ENCODE measurements at regions not wholly inside any gene's neighbourhood (a gene's known extent, or its start where the extent isn't known, plus 50 kb on each side); places are given as distances from the start of the nearest gene placed in this dataset.

- TF ChIP-seq, protein P1, sequence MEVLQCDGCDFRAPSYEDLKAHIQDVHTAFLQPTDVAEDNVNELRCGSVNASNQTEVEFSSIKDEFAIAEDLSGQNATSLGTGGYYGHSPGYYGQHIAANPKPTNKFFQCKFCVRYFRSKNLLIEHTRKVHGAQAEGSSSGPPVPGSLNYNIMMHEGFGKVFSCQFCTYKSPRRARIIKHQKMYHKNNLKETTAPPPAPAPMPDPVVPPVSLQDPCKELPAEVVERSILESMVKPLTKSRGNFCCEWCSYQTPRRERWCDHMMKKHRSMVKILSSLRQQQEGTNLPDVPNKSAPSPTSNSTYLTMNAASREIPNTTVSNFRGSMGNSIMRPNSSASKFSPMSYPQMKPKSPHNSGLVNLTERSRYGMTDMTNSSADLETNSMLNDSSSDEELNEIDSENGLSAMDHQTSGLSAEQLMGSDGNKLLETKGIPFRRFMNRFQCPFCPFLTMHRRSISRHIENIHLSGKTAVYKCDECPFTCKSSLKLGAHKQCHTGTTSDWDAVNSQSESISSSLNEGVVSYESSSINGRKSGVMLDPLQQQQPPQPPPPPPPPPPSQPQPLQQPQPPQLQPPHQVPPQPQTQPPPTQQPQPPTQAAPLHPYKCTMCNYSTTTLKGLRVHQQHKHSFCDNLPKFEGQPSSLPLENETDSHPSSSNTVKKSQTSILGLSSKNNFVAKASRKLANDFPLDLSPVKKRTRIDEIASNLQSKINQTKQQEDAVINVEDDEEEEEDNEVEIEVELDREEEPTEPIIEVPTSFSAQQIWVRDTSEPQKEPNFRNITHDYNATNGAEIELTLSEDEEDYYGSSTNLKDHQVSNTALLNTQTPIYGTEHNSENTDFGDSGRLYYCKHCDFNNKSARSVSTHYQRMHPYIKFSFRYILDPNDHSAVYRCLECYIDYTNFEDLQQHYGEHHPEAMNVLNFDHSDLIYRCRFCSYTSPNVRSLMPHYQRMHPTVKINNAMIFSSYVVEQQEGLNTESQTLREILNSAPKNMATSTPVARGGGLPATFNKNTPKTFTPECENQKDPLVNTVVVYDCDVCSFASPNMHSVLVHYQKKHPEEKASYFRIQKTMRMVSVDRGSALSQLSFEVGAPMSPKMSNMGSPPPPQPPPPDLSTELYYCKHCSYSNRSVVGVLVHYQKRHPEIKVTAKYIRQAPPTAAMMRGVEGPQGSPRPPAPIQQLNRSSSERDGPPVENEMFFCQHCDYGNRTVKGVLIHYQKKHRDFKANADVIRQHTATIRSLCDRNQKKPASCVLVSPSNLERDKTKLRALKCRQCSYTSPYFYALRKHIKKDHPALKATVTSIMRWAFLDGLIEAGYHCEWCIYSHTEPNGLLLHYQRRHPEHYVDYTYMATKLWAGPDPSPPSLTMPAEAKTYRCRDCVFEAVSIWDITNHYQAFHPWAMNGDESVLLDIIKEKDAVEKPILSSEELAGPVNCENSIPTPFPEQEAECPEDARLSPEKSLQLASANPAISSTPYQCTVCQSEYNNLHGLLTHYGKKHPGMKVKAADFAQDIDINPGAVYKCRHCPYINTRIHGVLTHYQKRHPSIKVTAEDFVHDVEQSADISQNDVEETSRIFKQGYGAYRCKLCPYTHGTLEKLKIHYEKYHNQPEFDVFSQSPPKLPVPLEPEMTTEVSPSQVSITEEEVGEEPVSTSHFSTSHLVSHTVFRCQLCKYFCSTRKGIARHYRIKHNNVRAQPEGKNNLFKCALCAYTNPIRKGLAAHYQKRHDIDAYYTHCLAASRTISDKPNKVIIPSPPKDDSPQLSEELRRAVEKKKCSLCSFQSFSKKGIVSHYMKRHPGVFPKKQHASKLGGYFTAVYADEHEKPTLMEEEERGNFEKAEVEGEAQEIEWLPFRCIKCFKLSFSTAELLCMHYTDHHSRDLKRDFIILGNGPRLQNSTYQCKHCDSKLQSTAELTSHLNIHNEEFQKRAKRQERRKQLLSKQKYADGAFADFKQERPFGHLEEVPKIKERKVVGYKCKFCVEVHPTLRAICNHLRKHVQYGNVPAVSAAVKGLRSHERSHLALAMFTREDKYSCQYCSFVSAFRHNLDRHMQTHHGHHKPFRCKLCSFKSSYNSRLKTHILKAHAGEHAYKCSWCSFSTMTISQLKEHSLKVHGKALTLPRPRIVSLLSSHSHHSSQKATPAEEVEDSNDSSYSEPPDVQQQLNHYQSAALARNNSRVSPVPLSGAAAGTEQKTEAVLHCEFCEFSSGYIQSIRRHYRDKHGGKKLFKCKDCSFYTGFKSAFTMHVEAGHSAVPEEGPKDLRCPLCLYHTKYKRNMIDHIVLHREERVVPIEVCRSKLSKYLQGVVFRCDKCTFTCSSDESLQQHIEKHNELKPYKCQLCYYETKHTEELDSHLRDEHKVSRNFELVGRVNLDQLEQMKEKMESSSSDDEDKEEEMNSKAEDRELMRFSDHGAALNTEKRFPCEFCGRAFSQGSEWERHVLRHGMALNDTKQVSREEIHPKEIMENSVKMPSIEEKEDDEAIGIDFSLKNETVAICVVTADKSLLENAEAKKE (CRISPR knock-in tag; IDR thresholded peaks at IDR 0.05): no peak
- no peak for TF ChIP-seq EZH2 (IDR thresholded peaks at IDR 0.05; ENCODE audit: low read depth, unreplicated experiment)
- no peak for TF ChIP-seq NANOG (IDR thresholded peaks at IDR 0.05; ENCODE audit: borderline replicate concordance)
Measured at GRCh38 chr17:72267601-72268000, 146.8 kb downstream of the SOX9 start (continued).

GRCh38 chr17:72268431-72268830 is 147.6 kb downstream of the SOX9 start:
- DNase-seq (ENCODE audit: low spot score): no peak
- no peak overlapping the region for H3K27ac ChIP-seq (ENCODE audit: low read depth)
- no peak for ATAC-seq
- H3K4me3 ChIP-seq: no peak overlapping the region
- H3K4me3 Mint-ChIP-seq: no peak overlapping the region
- H3K36me3 ChIP-seq (ENCODE audit: insufficient read depth): no peaks in the 10 kb centered on the region
- H3K9me3 Mint-ChIP-seq: no peaks in the 10 kb centered on the region
- no peaks in the 10 kb centered on the region for H3F3A ChIP-seq (replicated peaks; ENCODE audit: low read depth)
- H3K4me1 Mint-ChIP-seq: peaks cover 35% of the 10 kb centered on the region
- no peaks in the 10 kb centered on the region for H3K36me3 Mint-ChIP-seq (ENCODE audit: low read depth)
- no peaks in the 10 kb centered on the region for H4K20me1 ChIP-seq (replicated peaks; ENCODE audit: insufficient read depth)
- H3K79me2 ChIP-seq (replicated peaks; ENCODE audit: insufficient read depth): no peaks in the 10 kb centered on the region
- peaks cover 24% of the 10 kb centered on the region for H3K4me1 ChIP-seq (ENCODE audit: insufficient read depth)
- no peaks in the 10 kb centered on the region for H3K27me3 ChIP-seq (ENCODE audit: insufficient read depth)
- no peak overlapping the region for H3K27ac Mint-ChIP-seq
- H3K27me3 Mint-ChIP-seq (ENCODE audit: insufficient read depth, low read depth, poor library complexity): peaks cover 2% of the 10 kb centered on the region
- H2AFZ ChIP-seq: peak overlapping the region; percentile 59; the same call in 1 of the 2 replicates
- H3K9me2 ChIP-seq (ENCODE audit: insufficient read depth): no peaks in the 10 kb centered on the region; the same call in 1 of the 2 replicates
- H3K4me2 ChIP-seq: peak overlapping the region; percentile 3; the same call in 1 of the 2 replicates
- no peak for TF ChIP-seq JUNB (IDR thresholded peaks at IDR 0.05; ENCODE audit: unreplicated experiment)
- TF ChIP-seq REST (IDR thresholded peaks at IDR 0.05; ENCODE audit: unreplicated experiment): no peak
- TF ChIP-seq, protein P2, sequence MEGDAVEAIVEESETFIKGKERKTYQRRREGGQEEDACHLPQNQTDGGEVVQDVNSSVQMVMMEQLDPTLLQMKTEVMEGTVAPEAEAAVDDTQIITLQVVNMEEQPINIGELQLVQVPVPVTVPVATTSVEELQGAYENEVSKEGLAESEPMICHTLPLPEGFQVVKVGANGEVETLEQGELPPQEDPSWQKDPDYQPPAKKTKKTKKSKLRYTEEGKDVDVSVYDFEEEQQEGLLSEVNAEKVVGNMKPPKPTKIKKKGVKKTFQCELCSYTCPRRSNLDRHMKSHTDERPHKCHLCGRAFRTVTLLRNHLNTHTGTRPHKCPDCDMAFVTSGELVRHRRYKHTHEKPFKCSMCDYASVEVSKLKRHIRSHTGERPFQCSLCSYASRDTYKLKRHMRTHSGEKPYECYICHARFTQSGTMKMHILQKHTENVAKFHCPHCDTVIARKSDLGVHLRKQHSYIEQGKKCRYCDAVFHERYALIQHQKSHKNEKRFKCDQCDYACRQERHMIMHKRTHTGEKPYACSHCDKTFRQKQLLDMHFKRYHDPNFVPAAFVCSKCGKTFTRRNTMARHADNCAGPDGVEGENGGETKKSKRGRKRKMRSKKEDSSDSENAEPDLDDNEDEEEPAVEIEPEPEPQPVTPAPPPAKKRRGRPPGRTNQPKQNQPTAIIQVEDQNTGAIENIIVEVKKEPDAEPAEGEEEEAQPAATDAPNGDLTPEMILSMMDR (conservative IDR thresholded peaks at IDR 0.05; ENCODE audit: low read depth in 2 of 2): no peak
- TF ChIP-seq EZH2phosphoT487 (IDR thresholded peaks at IDR 0.05; ENCODE audit: unreplicated experiment): no peak
- TF ChIP-seq NANOG (IDR thresholded peaks at IDR 0.05; ENCODE audit: borderline replicate concordance): no peak
- TF ChIP-seq CREB1 (CRISPR knock-in tag; IDR thresholded peaks at IDR 0.05; ENCODE audit: low read depth): no peak

Data from GM23338 (cell line).